HG02885 (cell line): ENCODE measurements at regions not wholly inside any gene's neighbourhood (a gene's known extent, or its start where the extent isn't known, plus 50 kb on each side); places are given as distances from the start of the nearest gene placed in this dataset.

ENCODE experiments used
- ATAC-seq: cut with Tn5 transposase; IDR thresholded peaks from one replicate; pipeline ENCODE4 v1.9.1; 2021; ENCODE audit warnings: mild to moderate bottlenecking; ENCODE audit not compliant: unreplicated experiment, poor library complexity

GRCh38 chr4:176002007-176002613 lies 63.5 kb upstream of the WDR17 start:
- peak; percentile 84 for ATAC-seq

- no peak for ATAC-seq
Measured at GRCh38 chr4:176005766-176006165, 59.9 kb upstream of the WDR17 start.

GRCh38 chr4:176009254-176009653 lies 56.4 kb upstream of the WDR17 start:
- ATAC-seq = no peak

GRCh38 chr4:176011529-176011928 lies 54.1 kb upstream of the WDR17 start:
- ATAC-seq = peak; percentile 44

GRCh38 chr4:176013476-176014247 lies 52.0 kb upstream of the WDR17 start:
- peak; percentile 80 for ATAC-seq

- ATAC-seq = no peak
Measured at GRCh38 chr4:176014583-176015108, 51.0 kb upstream of the WDR17 start.
